Skin epidermis (tissue), 12 donors: ENCODE measurements at regions not wholly inside any gene's neighbourhood (a gene's known extent, or its start where the extent isn't known, plus 50 kb on each side); places are given as distances from the start of the nearest gene placed in this dataset.

Source experiments
- H3K27ac ChIP-seq, 21 experiments: fragments of 200-600 bp; sonication (generic) in 11 of 21; one replicate each; pipeline ENCODE4 v1.5.0; 2020; ENCODE audit warnings: mild to moderate bottlenecking in 3 of 21, inconsistent platforms in 2 of 21, moderate library complexity in 2 of 21
- H3K4me3 ChIP-seq, 7 experiments: fragments of 200-600 bp; sonication (generic) in 2 of 7; one replicate each; pipeline ENCODE4 v1.5.0; 2020; ENCODE audit warnings: inconsistent platforms in 2 of 7, mild to moderate bottlenecking in 2 of 7, moderate library complexity in 1 of 7

- no peak overlapping the region for H3K4me3 ChIP-seq
- H3K27ac ChIP-seq: no peak overlapping the region
Measured at GRCh38 chr13:47112903-47113299, 216.0 kb upstream of the HTR2A start.

- H3K4me3 ChIP-seq: no peak overlapping the region
- H3K27ac ChIP-seq: no peak overlapping the region
Measured at GRCh38 chr13:47112205-47112902, 215.5 kb upstream of the HTR2A start.

DNA sequence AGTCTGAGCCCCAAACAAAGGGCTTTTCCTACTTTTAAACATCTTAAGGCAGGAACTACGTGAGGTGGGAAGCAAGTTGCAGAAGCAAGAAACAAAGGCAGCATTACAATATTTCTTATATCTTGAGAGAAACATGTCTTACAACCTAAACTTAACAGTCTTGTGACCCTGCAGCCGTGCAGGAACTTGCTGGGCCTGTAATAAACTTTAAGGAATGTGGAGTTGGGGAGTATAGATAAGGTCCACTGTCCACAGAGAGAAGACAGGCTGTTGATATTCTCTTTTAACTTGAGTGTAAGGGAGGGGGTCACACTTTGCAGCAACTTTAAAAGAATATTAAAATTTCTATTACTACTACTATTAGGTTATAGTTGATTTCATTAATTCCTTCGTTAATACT is 214.6 kb upstream of the HTR2A start:
- Histone ChIP-seq H3K27ac (no peak overlapping the region), H3K4me3 (no peak overlapping the region)

DNA sequence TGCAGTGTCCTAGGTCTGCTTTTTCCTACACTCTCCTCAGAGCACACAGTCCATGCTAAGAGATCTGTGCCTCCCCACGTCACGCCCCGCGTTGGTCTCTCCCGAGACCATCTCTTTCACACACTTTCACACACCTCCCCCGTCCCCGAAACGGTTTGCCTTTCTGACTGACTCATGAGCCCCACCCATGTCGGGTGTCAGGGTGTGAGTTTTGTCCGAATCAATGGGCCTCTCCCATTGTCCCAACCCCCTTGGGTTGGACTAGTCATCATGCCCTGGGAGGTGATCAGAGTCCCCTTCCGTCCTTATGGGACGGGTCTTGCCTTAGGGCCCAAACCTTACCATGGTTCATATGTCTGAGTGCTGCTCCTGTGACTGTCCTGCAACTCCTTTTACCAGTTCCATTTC is 214.0 kb upstream of the HTR2A start:
- Histone ChIP-seq H3K27ac (no peak overlapping the region), H3K4me3 (no peak overlapping the region)

GRCh38 chr13:47110141-47110540 is 213.3 kb upstream of the HTR2A start:
- H3K27ac ChIP-seq: no peak overlapping the region

GRCh38 chr13:47109028-47109427 is 212.2 kb upstream of the HTR2A start:
- no peak overlapping the region for H3K27ac ChIP-seq
- no peak overlapping the region for H3K4me3 ChIP-seq

More at GRCh38 chr13:47110141-47110540, 213.3 kb upstream of the HTR2A start:
- H3K4me3 ChIP-seq: no peak overlapping the region

GRCh38 chr13:47100214-47100853 is 203.5 kb upstream of the HTR2A start:
- Histone ChIP-seq H3K27ac (no peak overlapping the region), H3K4me3 (no peak overlapping the region)

DNA sequence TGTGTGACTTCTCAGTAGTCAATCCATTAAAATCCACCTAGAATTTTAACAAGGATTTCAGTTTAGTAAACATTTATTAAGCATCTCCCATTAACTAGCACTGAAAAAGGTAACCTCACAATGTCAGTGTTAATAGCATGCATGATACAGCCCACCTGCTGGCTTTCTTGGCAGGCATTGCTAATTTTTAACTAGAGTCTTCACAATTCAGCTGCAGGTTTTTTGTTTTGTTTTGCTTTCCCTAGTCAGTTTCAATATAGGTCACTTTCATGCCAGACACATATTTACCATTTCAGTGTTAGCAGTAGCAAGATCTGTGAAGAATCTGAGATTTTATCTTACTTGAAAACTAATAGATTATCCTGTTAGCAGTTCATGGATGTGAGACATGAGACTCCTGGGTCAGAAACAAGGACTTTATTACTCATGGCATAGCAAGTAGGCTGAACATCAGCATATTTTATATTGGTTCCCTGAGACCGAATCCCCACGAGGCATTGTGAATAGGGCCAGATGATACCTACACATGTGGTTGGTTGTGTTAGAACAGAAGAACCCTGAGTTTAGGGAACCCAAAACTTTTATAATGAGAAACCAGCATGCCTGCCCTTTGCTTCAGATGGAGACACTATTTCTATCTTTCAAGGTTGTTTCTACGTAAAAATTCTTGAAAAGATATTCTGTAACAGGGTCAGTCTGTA is 198.0 kb upstream of the HTR2A start:
- Histone ChIP-seq H3K27ac (no peak overlapping the region), H3K4me3 (no peak overlapping the region)

DNA sequence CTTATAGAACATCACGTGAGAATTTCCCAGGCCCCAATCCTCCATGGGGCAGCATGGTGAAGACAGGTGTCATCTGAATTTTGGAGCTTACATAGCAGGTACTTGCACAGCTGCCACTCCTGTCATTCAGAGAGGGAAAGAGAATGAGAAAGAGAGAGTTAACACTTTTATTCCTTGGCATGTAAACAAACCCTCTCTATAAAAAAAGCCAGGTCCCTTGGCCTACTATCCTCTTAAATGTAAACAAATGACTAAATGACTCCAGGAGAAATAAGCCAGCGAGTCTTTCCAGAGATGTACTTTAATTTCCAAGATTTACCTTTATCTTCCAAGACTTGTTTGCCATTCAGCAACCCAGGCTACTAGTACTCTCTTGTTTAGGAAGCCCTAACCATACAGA is 195.3 kb upstream of the HTR2A start:
- no peak overlapping the region for H3K4me3 ChIP-seq
- H3K27ac ChIP-seq: no peak overlapping the region

DNA sequence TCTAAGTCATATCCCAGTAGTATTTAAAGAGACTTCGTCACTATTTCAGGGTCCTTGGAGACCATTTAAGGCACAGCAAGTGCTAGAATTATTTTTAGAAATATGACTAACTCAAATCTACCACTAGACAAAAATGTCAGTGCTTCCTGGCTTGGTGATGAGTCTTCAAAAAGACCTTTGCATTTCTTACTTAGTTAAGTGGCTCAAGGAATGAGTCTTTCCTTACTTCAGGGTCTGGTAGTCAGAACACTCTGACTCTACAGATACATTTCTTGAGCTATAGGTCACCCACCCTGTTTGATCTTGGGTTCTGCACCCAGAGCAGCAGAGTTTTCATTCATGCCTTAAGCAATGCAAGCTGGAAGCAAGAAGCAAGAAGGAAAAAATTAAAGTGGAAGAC is 191.0 kb upstream of the HTR2A start:
- Histone ChIP-seq H3K27ac (no peak overlapping the region), H3K4me3 (no peak overlapping the region)

- Histone ChIP-seq H3K27ac (no peak overlapping the region), H3K4me3 (no peak overlapping the region)
Measured at GRCh38 chr13:47087241-47087640, 190.4 kb upstream of the HTR2A start.

- no peak overlapping the region for H3K4me3 ChIP-seq
Measured at GRCh38 chr13:47085346-47085745, 188.5 kb upstream of the HTR2A start.

GRCh38 chr13:47081850-47082249 is 185.0 kb upstream of the HTR2A start:
- Histone ChIP-seq H3K4me3 (no peak overlapping the region), H3K27ac (no peak overlapping the region)

More at GRCh38 chr13:47085346-47085745, 188.5 kb upstream of the HTR2A start:
- H3K27ac ChIP-seq: no peak overlapping the region

GRCh38 chr13:47081246-47081645 is 184.4 kb upstream of the HTR2A start:
- no peak overlapping the region for H3K4me3 ChIP-seq
- H3K27ac ChIP-seq: no peak overlapping the region

GRCh38 chr13:47080621-47081020 is 183.8 kb upstream of the HTR2A start:
- H3K4me3 ChIP-seq: no peak overlapping the region
- H3K27ac ChIP-seq: no peak overlapping the region

GRCh38 chr13:47076500-47076899 is 179.6 kb upstream of the HTR2A start:
- H3K27ac ChIP-seq: no peak overlapping the region

DNA sequence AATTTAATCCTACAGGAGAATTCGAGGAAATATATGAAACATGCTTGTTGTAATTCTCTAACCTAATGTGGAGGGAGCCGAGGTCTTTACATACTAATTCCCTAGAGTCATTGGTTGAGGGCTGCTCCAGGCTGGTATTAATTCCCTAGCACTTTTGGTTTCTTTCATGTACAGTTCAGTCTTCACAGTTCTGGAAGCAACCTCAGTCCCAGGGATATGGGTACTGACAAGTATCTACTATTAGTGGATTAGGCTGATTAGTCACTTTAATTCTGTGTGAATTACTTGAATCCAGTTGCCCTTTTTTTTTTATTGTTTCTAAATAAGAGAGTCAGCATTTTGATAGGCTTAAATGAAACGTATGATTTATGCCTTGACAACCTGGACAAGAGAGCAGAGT is 172.3 kb upstream of the HTR2A start:
- no peak overlapping the region for H3K4me3 ChIP-seq
- H3K27ac ChIP-seq: no peak overlapping the region

More at GRCh38 chr13:47076500-47076899, 179.6 kb upstream of the HTR2A start:
- H3K4me3 ChIP-seq: no peak overlapping the region

DNA sequence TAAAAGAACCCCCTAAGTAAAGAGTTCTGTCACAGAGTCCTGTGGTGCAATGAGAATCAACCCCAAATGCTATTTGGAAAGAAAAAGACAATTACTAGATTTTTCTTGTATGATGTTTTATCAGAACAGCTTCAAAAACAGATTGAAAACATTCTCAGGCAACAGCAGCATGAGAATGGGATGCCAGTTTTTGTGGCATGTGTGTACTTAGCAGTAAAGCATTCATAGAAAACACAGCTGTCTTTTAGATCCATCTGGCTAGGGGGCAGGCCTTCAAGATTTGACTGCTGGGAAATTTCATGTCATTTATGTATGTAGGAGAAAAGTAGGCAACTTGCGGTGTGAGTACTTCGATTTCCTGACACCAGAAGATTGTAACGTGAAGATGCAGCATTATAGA is 170.5 kb upstream of the HTR2A start:
- no peak overlapping the region for H3K27ac ChIP-seq
- H3K4me3 ChIP-seq: no peak overlapping the region

- H3K4me3 ChIP-seq: no peak overlapping the region
- peak overlapping the region in 1 of 21 experiments; percentile 6 for H3K27ac ChIP-seq
Measured at GRCh38 chr13:47066226-47066625, 169.4 kb upstream of the HTR2A start.

DNA sequence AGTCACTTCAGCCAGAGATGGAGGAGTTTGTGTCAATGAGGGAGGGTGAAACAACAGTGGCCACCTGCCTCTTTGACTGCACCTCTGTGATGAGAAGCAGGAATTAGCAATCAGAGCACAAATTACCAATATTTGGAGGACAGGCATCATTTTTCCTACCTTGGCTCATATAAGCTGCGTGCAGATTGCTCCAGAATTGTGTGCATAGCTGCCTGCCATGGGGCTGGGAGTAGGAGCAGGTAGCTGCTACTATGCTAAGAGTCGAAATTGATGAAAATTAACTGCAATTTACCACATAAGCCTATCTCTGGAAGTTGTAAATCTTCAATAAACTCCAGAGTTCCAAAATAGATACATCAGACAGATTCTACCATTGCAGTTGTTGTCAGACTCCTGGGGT is 167.5 kb upstream of the HTR2A start:
- H3K27ac ChIP-seq: no peak overlapping the region

More for the DNA sequence above, 167.5 kb upstream of the HTR2A start:
- no peak overlapping the region for H3K4me3 ChIP-seq
